ENCODE measurements at regions not wholly inside any gene's neighbourhood (a gene's known extent, or its start where the extent isn't known, plus 50 kb on each side); places are given as distances from the start of the nearest gene placed in this dataset.

- TF ChIP-seq CTCF (IDR thresholded peaks at IDR 0.05) (no peak), POLR2A (IDR thresholded peaks at IDR 0.05) (no peak)
Measured at GRCh38 chr2:155424518-155424917, 726.0 kb downstream of the KCNJ3 start.

Data from testis (tissue), 2 donors.